Aorta (tissue), 5 donors: ENCODE measurements at regions not wholly inside any gene's neighbourhood (a gene's known extent, or its start where the extent isn't known, plus 50 kb on each side); places are given as distances from the start of the nearest gene placed in this dataset.
A peak's percentile ranks its signal among the peaks of the same experiment; 100 is the strongest.

Source experiments
- ATAC-seq: fragments of 200-7000 bp; cut with Tn5 transposase; one replicate; pipeline ENCODE4 v1.9.1; 2022; ENCODE audit warnings: moderate library complexity; ENCODE audit not compliant: low FRiP score
- DNase-seq, 2 donors: peaks; one replicate each; pipeline ENCODE4 v3.0.0-alpha.2; 2020
- H3K27ac ChIP-seq, 2 donors: one replicate each; pipeline ENCODE4 v1.5.1; 2013; ENCODE audit warnings: low read length in 2 of 2, mild to moderate bottlenecking in 2 of 2, moderate library complexity in 2 of 2, control low read depth in 1 of 2, inconsistent platforms in 1 of 2, low read depth in 1 of 2
- H3K27me3 ChIP-seq, 2 donors: one replicate each; pipeline ENCODE4 v1.6.1; 2013; ENCODE audit warnings: control low read depth in 1 of 2, low read length in 1 of 2, mild to moderate bottlenecking in 1 of 2, moderate library complexity in 1 of 2; ENCODE audit not compliant: insufficient read depth in 2 of 2, control insufficient read depth in 1 of 2
- H3K36me3 ChIP-seq, 2 donors: one replicate each; pipeline ENCODE4 v1.6.1; 2013; ENCODE audit warnings: control low read depth in 1 of 2, low read length in 1 of 2, mild to moderate bottlenecking in 1 of 2; ENCODE audit not compliant: insufficient read depth in 2 of 2, control insufficient read depth in 1 of 2
- H3K4me1 ChIP-seq, 2 donors: one replicate each; pipeline ENCODE4 v1.6.1; 2013; ENCODE audit warnings: low read length in 2 of 2, control low read depth in 1 of 2, mild to moderate bottlenecking in 1 of 2, moderate library complexity in 1 of 2; ENCODE audit not compliant: insufficient read depth in 2 of 2, control insufficient read depth in 1 of 2
- H3K4me3 ChIP-seq, 2 donors: one replicate each; pipeline ENCODE4 v1.5.1; 2013; ENCODE audit warnings: low read length in 2 of 2, control low read depth in 1 of 2, mild to moderate bottlenecking in 1 of 2
- H3K9me3 ChIP-seq: one replicate; pipeline ENCODE4 v1.6.1; 2013; ENCODE audit warnings: mild to moderate bottlenecking, low read length; ENCODE audit not compliant: control insufficient read depth
- WGBS, 2 donors: extraction: QIAGEN DNeasy Blood & Tissue Kit; methylation state at CpG; one replicate each; pipeline ENCODE4 v1.1.7; 2013; 5-methylcytosine and 5-hydroxymethylcytosine counted together
- intact Hi-C, 2 donors: fragments of 100-400 bp; cut with DNase I; formaldehyde crosslinking; loops; one replicate each; pipeline versions ENCODE4 v1.14.2 to v1.15.0; 2022
- donor health status: healthy with polysubstance abuse.
- donor health status: Bipolar disorder and iron deficiency.
- donor health status: DM: no; HTN: no; CAD: no.
- donor health status: DM: no; HTN: no; CAD: no.
- donor health status: DM: yes; HTN: yes; CAD: no.

- 76 to 78% methylated on average over 15 of the region's 15 CpGs for WGBS, 2 donors
- H3K4me1 ChIP-seq, result no peaks in the 10 kb centered on the region
- H3K9me3 ChIP-seq, result peaks cover 2% of the 10 kb centered on the region
- ATAC-seq, result no peak
- H3K36me3 ChIP-seq, result no peaks in the 10 kb centered on the region
- H3K4me3 ChIP-seq, result no peak overlapping the region
- H3K27me3 ChIP-seq, result no peaks in the 10 kb centered on the region
- peak in 1 of 2 donors; percentile 53 for DNase-seq
- H3K27ac ChIP-seq, result no peak overlapping the region
- intact Hi-C loops, result no loop called here
Measured at GRCh38 chr11:70584498-70585235, 186.3 kb downstream of the CTTN start.

GRCh38 chr11:70585236-70585545, 186.9 kb downstream of the CTTN start:
- peaks cover 2% of the 10 kb centered on the region for H3K9me3 ChIP-seq
- no peak overlapping the region for H3K27ac ChIP-seq
- DNase-seq (no peak), ATAC-seq (no peak)
- no peaks in the 10 kb centered on the region for H3K36me3 ChIP-seq
- no peaks in the 10 kb centered on the region for H3K4me1 ChIP-seq
- intact Hi-C loops, result no loop called here
- H3K4me3 ChIP-seq, result no peak overlapping the region
- WGBS, 2 donors, result 45 to 81% methylated on average over 1 of the region's 1 CpG
- no peaks in the 10 kb centered on the region for H3K27me3 ChIP-seq

GRCh38 chr11:70586261-70587074, 188.1 kb downstream of the CTTN start:
- peaks cover 2% of the 10 kb centered on the region for H3K9me3 ChIP-seq
- peak in 1 of 2 donors; percentile 41 for DNase-seq
- WGBS, 2 donors, result 76 to 81% methylated on average over 26 of the region's 26 CpGs

GRCh38 chr11:70587075-70587389, 188.7 kb downstream of the CTTN start:
- Histone ChIP-seq H3K27me3 (no peaks in the 10 kb centered on the region), H3K4me1 (no peaks in the 10 kb centered on the region), H3K36me3 (no peaks in the 10 kb centered on the region), H3K9me3 (peaks cover 2% of the 10 kb centered on the region), H3K27ac (no peak overlapping the region), H3K4me3 (no peak overlapping the region)
- intact Hi-C loops, result no loop called here
- ATAC-seq (no peak), DNase-seq (peak in 1 of 2 donors; percentile 40)
- WGBS, 2 donors, result 85 to 87% methylated on average over 9 of the region's 9 CpGs

More at GRCh38 chr11:70586261-70587074, 188.1 kb downstream of the CTTN start:
- H3K27ac ChIP-seq, result no peak overlapping the region
- no peak for ATAC-seq
- H3K4me3 ChIP-seq, result no peak overlapping the region
- no peaks in the 10 kb centered on the region for H3K27me3 ChIP-seq
- no peaks in the 10 kb centered on the region for H3K4me1 ChIP-seq
- intact Hi-C loops, result no loop called here
- no peaks in the 10 kb centered on the region for H3K36me3 ChIP-seq

- DNase-seq (no peak), ATAC-seq (no peak)
- H3K4me3 ChIP-seq, result no peak overlapping the region
- H3K9me3 ChIP-seq, result peaks cover 2% of the 10 kb centered on the region
- H3K36me3 ChIP-seq, result no peaks in the 10 kb centered on the region
- no peaks in the 10 kb centered on the region for H3K27me3 ChIP-seq
- intact Hi-C loops, result no loop called here
- H3K4me1 ChIP-seq, result no peaks in the 10 kb centered on the region
- WGBS, 2 donors, result 75 to 79% methylated on average over 7 of the region's 7 CpGs
- no peak overlapping the region for H3K27ac ChIP-seq
Measured at GRCh38 chr11:70590356-70590991, 192.1 kb downstream of the CTTN start.

GRCh38 chr11:70592641-70593165, 194.4 kb downstream of the CTTN start:
- H3K4me3 ChIP-seq, result no peak overlapping the region
- 77 to 86% methylated on average over 17 of the region's 17 CpGs for WGBS, 2 donors
- H3K9me3 ChIP-seq, result peaks cover 2% of the 10 kb centered on the region
- ATAC-seq, result no peak
- H3K27ac ChIP-seq, result no peak overlapping the region
- no peak for DNase-seq
- H3K27me3 ChIP-seq, result no peaks in the 10 kb centered on the region
- no peaks in the 10 kb centered on the region for H3K36me3 ChIP-seq
- intact Hi-C loops, result no loop called here
- no peaks in the 10 kb centered on the region for H3K4me1 ChIP-seq

- ATAC-seq (no peak), DNase-seq (no peak)
- intact Hi-C loops, result no loop called here
- H3K27ac ChIP-seq, result no peak overlapping the region
- no peaks in the 10 kb centered on the region for H3K4me1 ChIP-seq
- WGBS, 2 donors, result 77 to 83% methylated on average over 10 of the region's 10 CpGs
- no peak overlapping the region for H3K4me3 ChIP-seq
- peaks cover 2% of the 10 kb centered on the region for H3K9me3 ChIP-seq
- no peaks in the 10 kb centered on the region for H3K27me3 ChIP-seq
- no peaks in the 10 kb centered on the region for H3K36me3 ChIP-seq
Measured at GRCh38 chr11:70593446-70593983, 195.2 kb downstream of the CTTN start.

GRCh38 chr11:70594031-70594430, 195.7 kb downstream of the CTTN start:
- Histone ChIP-seq H3K36me3 (no peaks in the 10 kb centered on the region), H3K27me3 (no peaks in the 10 kb centered on the region), H3K27ac (no peak overlapping the region), H3K9me3 (peaks cover under 1% of the 10 kb centered on the region), H3K4me1 (no peaks in the 10 kb centered on the region), H3K4me3 (no peak overlapping the region)
- ATAC-seq, result no peak
- intact Hi-C loops, result no loop called here
- no peak for DNase-seq
- 88 to 89% methylated on average over 16 of the region's 16 CpGs for WGBS, 2 donors
